H1 (cell line): ENCODE measurements at regions not wholly inside any gene's neighbourhood (a gene's known extent, or its start where the extent isn't known, plus 50 kb on each side); places are given as distances from the start of the nearest gene placed in this dataset.

Source experiments
- CTCF ChIA-PET: fragments of 300-600 bp; sonication (Branson Sonifier 250); formaldehyde crosslinking; loops from one replicate; lab custom pipeline; 2021; ENCODE audit not compliant: partially characterized antibody; lab: Charles Lee
- POLR2A ChIA-PET: fragments of 300-600 bp; sonication (Branson Sonifier 250); formaldehyde crosslinking; loops from one replicate; lab custom pipeline; 2021; ENCODE audit warnings: inconsistent platforms; ENCODE audit not compliant: partially characterized antibody; lab: Charles Lee
- DNase-seq, 2 experiments: peaks; one replicate each; pipeline versions ENCODE4 v3.0.0 to v3.0.0-alpha.2; 2010 to 2022; ENCODE audit warnings: low spot score in 2 of 2, low read depth in 1 of 2, mixed read lengths in 1 of 2
- FAIRE-seq: peaks from 2 replicates; lab custom pipeline; 2011; peaks lifted over from hg19 to GRCh38; lab: Jason Lieb, UNC
- H2AFZ ChIP-seq: 2 replicates; pipeline ENCODE4 v1.8.1; 2012; ENCODE audit warnings: low read length, inconsistent platforms
- H2AK5ac ChIP-seq: 2 replicates; pipeline ENCODE4 v1.6.1; 2013; ENCODE audit warnings: low read depth, low read length
- H2BK120ac ChIP-seq: replicated peaks from 2 replicates; pipeline ENCODE3; 2013; ENCODE audit warnings: low read depth, low read length, inconsistent platforms
- H2BK12ac ChIP-seq: 2 replicates; pipeline ENCODE4 v1.6.1; 2013; ENCODE audit warnings: low read depth, low read length
- H2BK15ac ChIP-seq: 2 replicates; pipeline ENCODE4 v1.6.1; 2013; ENCODE audit warnings: low read length
- H2BK20ac ChIP-seq: 2 replicates; pipeline ENCODE4 v1.6.1; 2013; ENCODE audit warnings: low read length
- H2BK5ac ChIP-seq: 2 replicates; pipeline ENCODE4 v1.6.1; 2013; ENCODE audit warnings: low read depth, low read length
- H3K14ac ChIP-seq: 2 replicates; pipeline ENCODE4 v1.6.1; 2013; ENCODE audit warnings: inconsistent platforms; ENCODE audit not compliant: insufficient read length
- H3K18ac ChIP-seq: 2 replicates; pipeline ENCODE4 v1.6.1; 2013; ENCODE audit warnings: low read length; ENCODE audit errors: extremely low read depth
- H3K23ac ChIP-seq: 2 replicates; pipeline ENCODE4 v1.6.1; 2013; ENCODE audit warnings: inconsistent platforms; ENCODE audit not compliant: insufficient read length
- H3K23me2 ChIP-seq: 2 replicates; pipeline ENCODE4 v1.6.1; 2013; ENCODE audit warnings: low read depth, low read length
- H3K27ac ChIP-seq: 2 replicates; pipeline ENCODE4 v1.6.1; 2011; ENCODE audit warnings: low read depth, low read length, inconsistent platforms
- H3K27me3 ChIP-seq, 4 experiments: replicated peaks in 1 of 4; 1 replicate in 1 of 4; 2 replicates in 3 of 4; pipeline versions ENCODE4 v1.6.1 to v1.8.1; 2011 to 2013; ENCODE audit warnings: low read length in 3 of 4, mild to moderate bottlenecking in 3 of 4, inconsistent platforms in 2 of 4, mixed read lengths in 2 of 4, moderate library complexity in 1 of 4; ENCODE audit not compliant: control insufficient read depth in 3 of 4, insufficient read depth in 3 of 4; ENCODE audit errors: extremely low read depth in 1 of 4
- H3K36me3 ChIP-seq, 4 experiments: 2 replicates each; pipeline versions ENCODE4 v1.6.1 to v1.8.1; 2011 to 2013; ENCODE audit warnings: mild to moderate bottlenecking in 4 of 4, low read length in 3 of 4, moderate library complexity in 2 of 4, control low read depth in 1 of 4, inconsistent platforms in 1 of 4; ENCODE audit not compliant: insufficient read depth in 4 of 4, control insufficient read depth in 2 of 4
- H3K4ac ChIP-seq: replicated peaks from 2 replicates; pipeline ENCODE3; 2013; ENCODE audit warnings: low read length, low read depth, mixed read lengths, inconsistent platforms; ENCODE audit not compliant: insufficient read length
- H3K4me1 ChIP-seq, 4 experiments: replicated peaks in 1 of 4; 1 replicate in 1 of 4; 2 replicates in 3 of 4; pipeline versions ENCODE4 v1.6.1 to v1.8.1; 2011 to 2013; ENCODE audit warnings: low read length in 3 of 4, inconsistent platforms in 2 of 4, mixed read lengths in 1 of 4; ENCODE audit not compliant: insufficient read depth in 4 of 4, control insufficient read depth in 3 of 4
- H3K4me2 ChIP-seq, 2 experiments: 2 replicates each; pipeline versions ENCODE4 v1.6.1 to v1.8.1; 2011 to 2013; ENCODE audit warnings: low read depth in 2 of 2, low read length in 2 of 2, control low read depth in 1 of 2, inconsistent platforms in 1 of 2, mild to moderate bottlenecking in 1 of 2; ENCODE audit not compliant: insufficient read depth in 1 of 2
- H3K4me3 ChIP-seq, 4 experiments: fragments of 200-600, 300-600 bp in 1 of 4; sonication (generic), shearing (Covaris generic), sonication (Bioruptor Twin) in 1 of 4; 2 replicates each; pipeline versions ENCODE4 v1.5.1 to v1.8.1; 2011 to 2016; ENCODE audit warnings: low read length in 4 of 4, low read depth in 3 of 4, control low read depth in 2 of 4, inconsistent platforms in 2 of 4, mild to moderate bottlenecking in 2 of 4, mixed read lengths in 1 of 4, moderate library complexity in 1 of 4; ENCODE audit not compliant: insufficient read depth in 2 of 4; ENCODE audit errors: extremely low read depth in 1 of 4
- H3K56ac ChIP-seq: replicated peaks from 2 replicates; pipeline ENCODE3; 2013; ENCODE audit warnings: low read depth, mild to moderate bottlenecking, mixed read lengths, low read length, inconsistent platforms; ENCODE audit not compliant: insufficient read length
- H3K79me1 ChIP-seq: 2 replicates; pipeline ENCODE4 v1.6.1; 2013; ENCODE audit warnings: low read depth, low read length, control low read depth
- H3K79me2 ChIP-seq, 2 experiments: 2 replicates each; pipeline versions ENCODE4 v1.6.1 to v1.8.1; 2012 to 2013; ENCODE audit warnings: low read length in 2 of 2, mild to moderate bottlenecking in 2 of 2, inconsistent platforms in 1 of 2; ENCODE audit not compliant: insufficient read depth in 2 of 2, control insufficient read depth in 1 of 2
- H3K9ac ChIP-seq, 4 experiments: replicated peaks in 1 of 4; 1 replicate in 1 of 4; 2 replicates in 3 of 4; pipeline versions ENCODE4 v1.6.1 to v1.8.1; 2011 to 2013; ENCODE audit warnings: low read depth in 3 of 4, low read length in 3 of 4, control low read depth in 2 of 4, mild to moderate bottlenecking in 2 of 4, moderate library complexity in 2 of 4, inconsistent platforms in 1 of 4; ENCODE audit errors: extremely low read depth in 1 of 4
- H3K9me3 ChIP-seq, 2 experiments: 2 replicates each; pipeline versions ENCODE4 v1.6.1 to v1.8.1; 2012 to 2013; ENCODE audit warnings: mild to moderate bottlenecking in 2 of 2, moderate library complexity in 2 of 2, control low read depth in 1 of 2, inconsistent platforms in 1 of 2, low read depth in 1 of 2, low read length in 1 of 2, mixed read lengths in 1 of 2; ENCODE audit not compliant: insufficient read depth in 2 of 2
- H4K20me1 ChIP-seq, 2 experiments: replicated peaks in 1 of 2; 2 replicates each; pipeline versions ENCODE3 to v1.8.1; 2011 to 2013; ENCODE audit warnings: inconsistent platforms in 2 of 2, low read length in 2 of 2, mild to moderate bottlenecking in 1 of 2; ENCODE audit not compliant: insufficient read depth in 2 of 2, control insufficient read depth in 1 of 2
- H4K5ac ChIP-seq: 2 replicates; pipeline ENCODE4 v1.6.1; 2013; ENCODE audit warnings: low read length, low read depth, mixed read lengths, inconsistent platforms; ENCODE audit not compliant: insufficient read length
- H4K8ac ChIP-seq: 2 replicates; pipeline ENCODE4 v1.8.0; 2013; ENCODE audit warnings: mild to moderate bottlenecking, moderate library complexity, low read length, inconsistent platforms; ENCODE audit not compliant: insufficient read depth; ENCODE audit errors: extremely low read depth
- H4K91ac ChIP-seq: replicated peaks from 2 replicates; pipeline ENCODE3; 2013; ENCODE audit warnings: low read length, mixed read lengths, inconsistent platforms; ENCODE audit not compliant: insufficient read length
- HDAC2 ChIP-seq, 2 experiments: fragments of 300-600 bp in 1 of 2; sonication (generic) in 1 of 2; IDR thresholded peaks; 2 replicates each; pipeline ENCODE4 v1.6.1; 2011 to 2012; ENCODE audit warnings: low read depth in 2 of 2, low read length in 2 of 2, mild to moderate bottlenecking in 2 of 2, moderate library complexity in 2 of 2, borderline replicate concordance in 1 of 2, inconsistent platforms in 1 of 2
- JUND ChIP-seq: IDR thresholded peaks from 2 replicates; pipeline ENCODE4 v1.6.1; 2011; ENCODE audit warnings: mild to moderate bottlenecking, improper control_type of control experiment, low read length
- KDM5A ChIP-seq: fragments of 200-600 bp; IDR thresholded peaks from 2 replicates; pipeline ENCODE4 v1.7.1; 2012; ENCODE audit warnings: mild to moderate bottlenecking, low read length, inconsistent platforms, mixed read lengths
- PHF8 ChIP-seq: fragments of 200-600 bp; sonication (generic); conservative IDR thresholded peaks from 2 replicates; pipeline ENCODE4 v1.7.1; 2012; ENCODE audit warnings: low read depth, mild to moderate bottlenecking, inconsistent platforms, low read length, moderate library complexity
- SIRT6 ChIP-seq: IDR thresholded peaks from one replicate; pipeline ENCODE4 v1.7.1; 2012; ENCODE audit warnings: low read length, inconsistent platforms
- SIX5 ChIP-seq: IDR thresholded peaks from 2 replicates; pipeline ENCODE4 v1.6.1; 2011; ENCODE audit warnings: mild to moderate bottlenecking, low read depth, low read length
- TEAD4 ChIP-seq: IDR thresholded peaks from 2 replicates; pipeline ENCODE4 v1.6.1; 2012; ENCODE audit warnings: low read depth, low read length, inconsistent platforms, mixed read lengths
- WGBS, 2 experiments: shearing (Covaris generic) in 1 of 2; methylation state at CpG; one replicate each; pipeline versions ENCODE4 v1.1.6 to v1.1.7; 2013 to 2015; ENCODE audit warnings: low lambda C conversion rate in 2 of 2, mixed read lengths in 2 of 2, inconsistent platforms in 1 of 2, low coverage in 1 of 2, missing lambda C conversion rate in 1 of 2; ENCODE audit not compliant: insufficient replicate concordance in 2 of 2, insufficient coverage in 1 of 2, insufficient read length in 1 of 2; ENCODE audit errors: extremely low coverage in 1 of 2, missing lambda C conversion rate in 1 of 2; 5-methylcytosine and 5-hydroxymethylcytosine counted together
- TF ChIP-seq, protein P1 (sequence below): IDR thresholded peaks from 2 replicates; pipeline ENCODE4 v1.6.1; 2011; ENCODE audit warnings: low read length, improper control_type of control experiment

DNA sequence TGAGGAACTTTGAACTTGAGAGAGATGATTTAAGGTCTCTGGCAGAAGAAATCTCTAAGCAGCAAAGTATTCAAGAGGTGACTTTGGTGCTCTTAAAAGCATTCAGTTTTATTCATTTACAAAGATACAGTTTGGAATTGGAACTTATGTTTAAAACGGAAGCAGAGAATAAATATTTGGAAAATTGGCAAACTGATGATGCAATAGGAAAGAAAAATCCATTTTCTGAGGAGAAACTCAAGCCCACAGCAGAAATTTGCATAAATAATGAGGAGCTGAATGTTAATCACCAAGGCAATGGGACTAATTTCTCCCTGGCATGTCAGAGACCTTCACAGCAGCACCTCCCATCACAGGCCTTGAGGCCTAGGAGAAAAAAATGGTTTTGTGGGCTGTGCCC lies 1022.5 kb upstream of the CHAC2 start:
- Histone ChIP-seq H3K4me1 (no peaks in the 10 kb centered on the region), H3K4ac (no peak overlapping the region), H3K23me2 (no peaks in the 10 kb centered on the region), H4K91ac (no peak overlapping the region), H3K4me2 (no peak overlapping the region), H2AK5ac (no peak overlapping the region), H4K8ac (no peak overlapping the region), H3K9me3 (peaks cover 8 to 14% of the 10 kb centered on the region in 2 experiments), H2AFZ (no peak overlapping the region), H2BK12ac (no peak overlapping the region), H3K27me3 (no peaks in the 10 kb centered on the region), H2BK15ac (no peak overlapping the region), H4K20me1 (no peaks in the 10 kb centered on the region), H3K4me3 (no peak overlapping the region), H3K79me1 (no peaks in the 10 kb centered on the region; the same call in 1 of the 2 replicates), H2BK20ac (no peak overlapping the region), H4K5ac (no peak overlapping the region), H3K14ac (no peak overlapping the region), H3K56ac (no peak overlapping the region), H3K27ac (no peak overlapping the region), H3K79me2 (no peaks in the 10 kb centered on the region), H3K18ac (no peak overlapping the region), H2BK120ac (no peak overlapping the region), H3K23ac (no peak overlapping the region), H2BK5ac (no peak overlapping the region), H3K9ac (no peak overlapping the region), H3K36me3 (no peaks in the 10 kb centered on the region; a peak in 1 of 8 replicates)
- WGBS, 2 experiments = 90% methylated on average over 1 of the region's 1 CpG; no CpG with 5 or more reads in 1 of the 2 experiments
- TF ChIP-seq PHF8 (no peak), TEAD4 (no peak), SIX5 (no peak), HDAC2 (IDR thresholded peaks at IDR 0.05; ENCODE audit: borderline replicate concordance in 1 of 2, low read depth in 2 of 2, low read length in 2 of 2) (no peak), JUND (no peak), KDM5A (no peak), SIRT6 (no peak)
- TF ChIP-seq, protein P1, sequence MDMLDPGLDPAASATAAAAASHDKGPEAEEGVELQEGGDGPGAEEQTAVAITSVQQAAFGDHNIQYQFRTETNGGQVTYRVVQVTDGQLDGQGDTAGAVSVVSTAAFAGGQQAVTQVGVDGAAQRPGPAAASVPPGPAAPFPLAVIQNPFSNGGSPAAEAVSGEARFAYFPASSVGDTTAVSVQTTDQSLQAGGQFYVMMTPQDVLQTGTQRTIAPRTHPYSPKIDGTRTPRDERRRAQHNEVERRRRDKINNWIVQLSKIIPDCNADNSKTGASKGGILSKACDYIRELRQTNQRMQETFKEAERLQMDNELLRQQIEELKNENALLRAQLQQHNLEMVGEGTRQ = no peak
- FAIRE-seq (no peak), DNase-seq (no peak)
- POLR2A ChIA-PET = no interaction called here
- CTCF ChIA-PET = no interaction called here
